ENCODE measurements at regions not wholly inside any gene's neighbourhood (a gene's known extent, or its start where the extent isn't known, plus 50 kb on each side); places are given as distances from the start of the nearest gene placed in this dataset.

- TF ChIP-seq CSDC2 (CRISPR knock-in tag; IDR thresholded peaks at IDR 0.05): no peak
- TF ChIP-seq RARB (CRISPR knock-in tag; IDR thresholded peaks at IDR 0.05): no peak
- no peak for TF ChIP-seq TCF4 (CRISPR knock-in tag; IDR thresholded peaks at IDR 0.05; ENCODE audit: borderline replicate concordance)
- TF ChIP-seq BACH2 (CRISPR knock-in tag; IDR thresholded peaks at IDR 0.05; ENCODE audit: borderline replicate concordance): no peak
- TF ChIP-seq ISL1 (CRISPR knock-in tag; IDR thresholded peaks at IDR 0.05): no peak
- TF ChIP-seq POU6F1 (CRISPR knock-in tag; IDR thresholded peaks at IDR 0.05; ENCODE audit: borderline replicate concordance, low read depth): no peak
- no peak for TF ChIP-seq PATZ1 (CRISPR knock-in tag; IDR thresholded peaks at IDR 0.05; ENCODE audit: borderline replicate concordance)
- TF ChIP-seq PPARA (CRISPR knock-in tag; IDR thresholded peaks at IDR 0.05; ENCODE audit: borderline replicate concordance): no peak
- TF ChIP-seq ZNF565 (CRISPR knock-in tag; conservative IDR thresholded peaks at IDR 0.05; ENCODE audit: low read depth): no peak
Measured at GRCh38 chr16:6266703-6267102, 1065.9 kb upstream of the RBFOX1 start.

Data from SK-N-SH treated with all-trans-retinoic acid at 6 μM for 48 hours (cell line).